GM12878 (cell line): ENCODE measurements at regions not wholly inside any gene's neighbourhood (a gene's known extent, or its start where the extent isn't known, plus 50 kb on each side); places are given as distances from the start of the nearest gene placed in this dataset.

ENCODE experiments used
- EP300 ChIP-seq, 2 experiments: fragments of 150-350 bp in 1 of 2; IDR thresholded peaks; 2 replicates each; pipeline ENCODE4 v1.6.1; 2011 to 2012; ENCODE audit warnings: low read depth in 2 of 2, low read length in 2 of 2, borderline replicate concordance in 1 of 2, improper control_type of control experiment in 1 of 2, inconsistent platforms in 1 of 2; ENCODE audit not compliant: control insufficient read depth in 1 of 2
- GABPA ChIP-seq: IDR thresholded peaks from 2 replicates; pipeline ENCODE4 v1.6.1; 2014; ENCODE audit warnings: antibody characterized with exemption, low read depth, mild to moderate bottlenecking, inconsistent platforms
- NR2F1 ChIP-seq: fragments of 450-650 bp; conservative IDR thresholded peaks from 2 replicates; pipeline ENCODE4 v1.6.1; 2017; ENCODE audit warnings: mild to moderate bottlenecking
- POLR2A ChIP-seq: IDR thresholded peaks from 2 replicates; pipeline ENCODE4 v1.6.1; 2011; ENCODE audit warnings: low read depth, mild to moderate bottlenecking, low read length
- POLR2AphosphoS5 ChIP-seq: IDR thresholded peaks from 2 replicates; pipeline ENCODE4 v1.6.1; 2011; ENCODE audit warnings: mild to moderate bottlenecking, low read length, inconsistent platforms
- RCOR1 ChIP-seq: conservative IDR thresholded peaks from 2 replicates; pipeline ENCODE4 v1.6.1; 2012; ENCODE audit warnings: low read depth, low read length, improper control_type of control experiment
- SIN3A ChIP-seq: IDR thresholded peaks from 2 replicates; pipeline ENCODE4 v1.6.1; 2012; ENCODE audit warnings: low read depth, low read length, improper control_type of control experiment
- TF ChIP-seq, protein P1 (sequence below), 3 experiments: IDR thresholded peaks in 2 of 3; conservative IDR thresholded peaks in 1 of 3; 2 replicates each; pipeline ENCODE4 v1.5.1; 2011; ENCODE audit warnings: low read depth in 3 of 3, low read length in 3 of 3, mild to moderate bottlenecking in 3 of 3, control low read depth in 2 of 3, moderate library complexity in 2 of 3, inconsistent platforms in 1 of 3, mixed read lengths in 1 of 3; ENCODE audit not compliant: control insufficient read depth in 2 of 3, insufficient read depth in 1 of 3; ENCODE audit errors: extremely low read depth in 1 of 3
- TF ChIP-seq, protein P2 (sequence below): fragments of 450-650 bp; IDR thresholded peaks from 2 replicates; pipeline ENCODE4 v1.6.1; 2016; ENCODE audit warnings: mild to moderate bottlenecking

DNA sequence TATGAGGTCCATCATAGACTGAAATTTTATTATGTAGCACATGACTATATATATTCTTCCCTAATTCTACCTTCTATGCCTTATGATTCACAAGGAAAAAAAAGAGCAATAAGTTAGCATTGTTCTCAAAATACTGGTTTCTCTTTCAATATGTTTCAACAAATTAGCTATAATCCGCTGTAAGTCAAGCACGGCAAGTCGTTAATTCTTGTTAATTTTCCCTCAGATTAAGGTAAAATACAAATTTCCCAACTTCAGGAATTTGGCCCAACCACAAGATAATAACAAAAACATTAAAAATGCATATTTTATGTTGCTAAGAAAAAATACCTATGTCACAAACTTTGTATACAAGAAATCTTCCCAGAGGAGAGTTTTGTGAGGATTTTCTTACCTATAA, 296.5 kb upstream of the GALNTL6 start:
- TF ChIP-seq, protein P1, sequence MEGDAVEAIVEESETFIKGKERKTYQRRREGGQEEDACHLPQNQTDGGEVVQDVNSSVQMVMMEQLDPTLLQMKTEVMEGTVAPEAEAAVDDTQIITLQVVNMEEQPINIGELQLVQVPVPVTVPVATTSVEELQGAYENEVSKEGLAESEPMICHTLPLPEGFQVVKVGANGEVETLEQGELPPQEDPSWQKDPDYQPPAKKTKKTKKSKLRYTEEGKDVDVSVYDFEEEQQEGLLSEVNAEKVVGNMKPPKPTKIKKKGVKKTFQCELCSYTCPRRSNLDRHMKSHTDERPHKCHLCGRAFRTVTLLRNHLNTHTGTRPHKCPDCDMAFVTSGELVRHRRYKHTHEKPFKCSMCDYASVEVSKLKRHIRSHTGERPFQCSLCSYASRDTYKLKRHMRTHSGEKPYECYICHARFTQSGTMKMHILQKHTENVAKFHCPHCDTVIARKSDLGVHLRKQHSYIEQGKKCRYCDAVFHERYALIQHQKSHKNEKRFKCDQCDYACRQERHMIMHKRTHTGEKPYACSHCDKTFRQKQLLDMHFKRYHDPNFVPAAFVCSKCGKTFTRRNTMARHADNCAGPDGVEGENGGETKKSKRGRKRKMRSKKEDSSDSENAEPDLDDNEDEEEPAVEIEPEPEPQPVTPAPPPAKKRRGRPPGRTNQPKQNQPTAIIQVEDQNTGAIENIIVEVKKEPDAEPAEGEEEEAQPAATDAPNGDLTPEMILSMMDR (IDR thresholded peaks at IDR 0.05 in 2 of 3, conservative IDR thresholded peaks at IDR 0.05 in 1 of 3; ENCODE audit: control insufficient read depth in 2 of 3, extremely low read depth in 1 of 3, insufficient read depth in 1 of 3, low read depth in 3 of 3, low read length in 3 of 3) = no peak
- TF ChIP-seq POLR2A = no peak
- no peak for TF ChIP-seq EP300 (IDR thresholded peaks at IDR 0.05; ENCODE audit: borderline replicate concordance in 1 of 2, control insufficient read depth in 1 of 2, low read depth in 2 of 2, low read length in 2 of 2)
- no peak for TF ChIP-seq GABPA
- TF ChIP-seq, protein P2, sequence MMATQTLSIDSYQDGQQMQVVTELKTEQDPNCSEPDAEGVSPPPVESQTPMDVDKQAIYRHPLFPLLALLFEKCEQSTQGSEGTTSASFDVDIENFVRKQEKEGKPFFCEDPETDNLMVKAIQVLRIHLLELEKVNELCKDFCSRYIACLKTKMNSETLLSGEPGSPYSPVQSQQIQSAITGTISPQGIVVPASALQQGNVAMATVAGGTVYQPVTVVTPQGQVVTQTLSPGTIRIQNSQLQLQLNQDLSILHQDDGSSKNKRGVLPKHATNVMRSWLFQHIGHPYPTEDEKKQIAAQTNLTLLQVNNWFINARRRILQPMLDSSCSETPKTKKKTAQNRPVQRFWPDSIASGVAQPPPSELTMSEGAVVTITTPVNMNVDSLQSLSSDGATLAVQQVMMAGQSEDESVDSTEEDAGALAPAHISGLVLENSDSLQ = no peak
- TF ChIP-seq RCOR1 = no peak
- no peak for TF ChIP-seq SIN3A
- no peak for TF ChIP-seq POLR2AphosphoS5
- TF ChIP-seq NR2F1 = no peak
